Astrocyte (in vitro differentiated cells and primary cell): ENCODE measurements at regions not wholly inside any gene's neighbourhood (a gene's known extent, or its start where the extent isn't known, plus 50 kb on each side); places are given as distances from the start of the nearest gene placed in this dataset.

Experiments used
- DNase-seq: peaks from one replicate; pipeline ENCODE4 v3.0.0-alpha.2; 2010; ENCODE audit warnings: low read depth
- FAIRE-seq: peaks from 2 replicates; lab custom pipeline; 2011; peaks lifted over from hg19 to GRCh38; lab: Jason Lieb, UNC
- H2AFZ ChIP-seq: 2 replicates; pipeline ENCODE4 v1.6.0; 2012; ENCODE audit warnings: low read depth, low read length, inconsistent platforms
- H3K27ac ChIP-seq: 2 replicates; pipeline ENCODE4 v1.5.1; 2011; ENCODE audit warnings: low read depth, low read length, inconsistent platforms
- H3K27me3 ChIP-seq: 2 replicates; pipeline ENCODE4 v1.6.0; 2011; ENCODE audit warnings: low read length, inconsistent platforms; ENCODE audit not compliant: insufficient read depth
- H3K36me3 ChIP-seq: 2 replicates; pipeline ENCODE4 v1.5.1; 2011; ENCODE audit warnings: low read length, inconsistent platforms; ENCODE audit not compliant: insufficient read depth
- H3K4me1 ChIP-seq: 2 replicates; pipeline ENCODE4 v1.5.1; 2011; ENCODE audit warnings: low read length, inconsistent platforms; ENCODE audit not compliant: insufficient read depth
- H3K4me2 ChIP-seq: 2 replicates; pipeline ENCODE4 v1.6.0; 2012; ENCODE audit warnings: low read length, inconsistent platforms
- H3K4me3 ChIP-seq: 2 replicates; pipeline ENCODE4 v1.5.1; 2011; ENCODE audit warnings: low read depth, mild to moderate bottlenecking, low read length, inconsistent platforms; ENCODE audit not compliant: insufficient read depth
- H3K79me2 ChIP-seq: 2 replicates; pipeline ENCODE4 v1.6.0; 2012; ENCODE audit warnings: mild to moderate bottlenecking, low read length, inconsistent platforms; ENCODE audit not compliant: insufficient read depth
- H3K9ac ChIP-seq: 2 replicates; pipeline ENCODE4 v1.6.0; 2012; ENCODE audit warnings: mild to moderate bottlenecking, low read length, inconsistent platforms
- H3K9me3 ChIP-seq: 2 replicates; pipeline ENCODE4 v1.5.1; 2012; ENCODE audit warnings: low read depth, mild to moderate bottlenecking, low read length, inconsistent platforms; ENCODE audit not compliant: insufficient read depth
- H4K20me1 ChIP-seq: 2 replicates; pipeline ENCODE4 v1.6.0; 2012; ENCODE audit warnings: low read length, inconsistent platforms; ENCODE audit not compliant: insufficient read depth
- H3K27ac Mint-ChIP-seq: one replicate; pipeline ENCODE4 v1.8.0; 2021; ENCODE audit warnings: mild to moderate bottlenecking, mixed read lengths; ENCODE audit not compliant: unreplicated experiment
- H3K27me3 Mint-ChIP-seq: one replicate; pipeline ENCODE4 v1.8.0; 2021; ENCODE audit warnings: low read depth, mixed read lengths; ENCODE audit not compliant: unreplicated experiment
- H3K36me3 Mint-ChIP-seq: one replicate; pipeline ENCODE4 v1.8.0; 2021; ENCODE audit warnings: low read depth, mixed read lengths; ENCODE audit not compliant: unreplicated experiment
- H3K4me1 Mint-ChIP-seq: one replicate; pipeline ENCODE4 v1.8.0; 2021; ENCODE audit warnings: low read depth, mixed read lengths; ENCODE audit not compliant: unreplicated experiment
- H3K4me3 Mint-ChIP-seq: one replicate; pipeline ENCODE4 v1.8.0; 2021; ENCODE audit warnings: mild to moderate bottlenecking, moderate library complexity, mixed read lengths; ENCODE audit not compliant: unreplicated experiment
- H3K9me3 Mint-ChIP-seq: one replicate; pipeline ENCODE4 v1.8.0; 2021; ENCODE audit warnings: mild to moderate bottlenecking, mixed read lengths; ENCODE audit not compliant: unreplicated experiment
- EZH2 ChIP-seq: IDR thresholded peaks from 2 replicates; pipeline ENCODE4 v1.6.1; 2012; ENCODE audit warnings: mild to moderate bottlenecking, low read length, inconsistent platforms; ENCODE audit not compliant: insufficient read depth
- TF ChIP-seq, protein P1 (sequence below): IDR thresholded peaks from 2 replicates; pipeline ENCODE4 v1.5.1; 2011; ENCODE audit warnings: low read depth, mild to moderate bottlenecking, inconsistent platforms, low read length, moderate library complexity; ENCODE audit not compliant: insufficient read depth

GRCh38 chr18:78737006-78737915 lies 242.4 kb upstream of the SALL3 start:
- no peaks in the 10 kb centered on the region for H3K4me1 ChIP-seq
- H3K79me2 ChIP-seq = no peaks in the 10 kb centered on the region
- no peak overlapping the region for H3K27ac ChIP-seq
- Mint-ChIP-seq H3K27me3 (peaks cover 7% of the 10 kb centered on the region), H3K36me3 (no peaks in the 10 kb centered on the region), H3K9me3 (peaks cover 25% of the 10 kb centered on the region), H3K4me1 (no peaks in the 10 kb centered on the region), H3K4me3 (no peak overlapping the region), H3K27ac (no peak overlapping the region)
- no peaks in the 10 kb centered on the region for H3K27me3 ChIP-seq
- H2AFZ ChIP-seq = no peak overlapping the region
- no peaks in the 10 kb centered on the region for H3K36me3 ChIP-seq
- H3K9me3 ChIP-seq = peaks cover 11% of the 10 kb centered on the region
- no peak overlapping the region for H3K4me3 ChIP-seq
- no peak overlapping the region for H3K4me2 ChIP-seq
- no peak for DNase-seq
- no peak for FAIRE-seq
- H3K9ac ChIP-seq = no peak overlapping the region
- TF ChIP-seq EZH2 = no peak
- no peaks in the 10 kb centered on the region for H4K20me1 ChIP-seq

DNA sequence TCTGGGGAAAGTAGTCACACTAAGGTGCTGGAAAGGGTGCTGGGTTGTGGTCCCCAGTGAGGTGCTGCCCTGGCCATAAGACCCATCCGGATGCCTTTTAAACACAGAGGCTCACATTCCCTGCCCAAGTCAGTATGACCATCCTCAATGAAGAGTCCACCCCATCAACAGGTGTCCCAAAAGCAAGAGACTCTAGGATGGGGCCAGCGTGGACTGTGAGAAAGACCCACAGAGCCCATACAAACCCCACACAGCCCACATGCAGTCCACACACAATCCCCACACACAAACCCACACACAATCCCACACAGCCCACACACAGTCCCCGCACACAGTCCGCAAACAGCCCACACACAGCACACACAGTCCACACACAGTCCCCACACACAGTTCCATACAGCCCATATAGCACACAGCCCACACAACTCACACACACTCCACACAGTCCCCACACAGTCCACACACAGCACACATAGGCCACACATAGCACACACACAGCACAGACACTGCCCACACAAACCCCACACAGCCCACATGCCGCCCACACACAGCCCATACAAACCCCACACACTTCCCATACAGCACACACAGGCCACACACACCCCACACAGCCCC lies 241.4 kb upstream of the SALL3 start:
- Histone ChIP-seq H3K27me3 (no peaks in the 10 kb centered on the region), H3K4me3 (no peak overlapping the region), H2AFZ (no peak overlapping the region), H3K27ac (no peak overlapping the region), H3K79me2 (no peaks in the 10 kb centered on the region), H3K9me3 (peaks cover 9% of the 10 kb centered on the region), H4K20me1 (no peaks in the 10 kb centered on the region), H3K36me3 (no peaks in the 10 kb centered on the region), H3K4me1 (no peaks in the 10 kb centered on the region), H3K9ac (no peak overlapping the region), H3K4me2 (no peak overlapping the region)
- no peak overlapping the region for H3K27ac Mint-ChIP-seq
- DNase-seq (no peak), FAIRE-seq (no peak)
- H3K4me3 Mint-ChIP-seq = no peak overlapping the region
- no peaks in the 10 kb centered on the region for H3K4me1 Mint-ChIP-seq
- TF ChIP-seq EZH2 = no peak
- TF ChIP-seq, protein P1, sequence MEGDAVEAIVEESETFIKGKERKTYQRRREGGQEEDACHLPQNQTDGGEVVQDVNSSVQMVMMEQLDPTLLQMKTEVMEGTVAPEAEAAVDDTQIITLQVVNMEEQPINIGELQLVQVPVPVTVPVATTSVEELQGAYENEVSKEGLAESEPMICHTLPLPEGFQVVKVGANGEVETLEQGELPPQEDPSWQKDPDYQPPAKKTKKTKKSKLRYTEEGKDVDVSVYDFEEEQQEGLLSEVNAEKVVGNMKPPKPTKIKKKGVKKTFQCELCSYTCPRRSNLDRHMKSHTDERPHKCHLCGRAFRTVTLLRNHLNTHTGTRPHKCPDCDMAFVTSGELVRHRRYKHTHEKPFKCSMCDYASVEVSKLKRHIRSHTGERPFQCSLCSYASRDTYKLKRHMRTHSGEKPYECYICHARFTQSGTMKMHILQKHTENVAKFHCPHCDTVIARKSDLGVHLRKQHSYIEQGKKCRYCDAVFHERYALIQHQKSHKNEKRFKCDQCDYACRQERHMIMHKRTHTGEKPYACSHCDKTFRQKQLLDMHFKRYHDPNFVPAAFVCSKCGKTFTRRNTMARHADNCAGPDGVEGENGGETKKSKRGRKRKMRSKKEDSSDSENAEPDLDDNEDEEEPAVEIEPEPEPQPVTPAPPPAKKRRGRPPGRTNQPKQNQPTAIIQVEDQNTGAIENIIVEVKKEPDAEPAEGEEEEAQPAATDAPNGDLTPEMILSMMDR = no peak
- H3K9me3 Mint-ChIP-seq = peaks cover 32% of the 10 kb centered on the region
- H3K36me3 Mint-ChIP-seq = no peaks in the 10 kb centered on the region
- H3K27me3 Mint-ChIP-seq = peaks cover 7% of the 10 kb centered on the region

DNA sequence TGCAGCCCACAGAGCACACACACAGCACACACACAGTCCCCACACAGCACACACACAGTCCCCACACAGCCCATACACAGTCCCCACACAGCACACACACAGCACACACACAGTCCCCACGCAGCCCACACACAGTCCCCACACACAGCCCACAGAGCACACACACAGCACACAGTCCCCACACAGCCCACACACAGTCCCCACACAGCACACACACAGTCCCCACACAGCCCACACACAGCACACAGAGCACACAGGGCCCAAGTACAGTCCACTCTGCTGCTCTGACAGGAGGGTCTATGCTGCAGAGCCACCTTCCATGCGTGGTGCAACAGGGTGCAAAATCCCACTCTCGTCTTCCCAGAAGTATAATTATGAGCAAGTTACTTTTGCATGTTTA lies 240.5 kb upstream of the SALL3 start:
- no peaks in the 10 kb centered on the region for H3K36me3 Mint-ChIP-seq
- DNase-seq (no peak), FAIRE-seq (no peak)
- Histone ChIP-seq H3K27ac (no peak overlapping the region), H4K20me1 (no peaks in the 10 kb centered on the region), H3K9ac (no peak overlapping the region), H3K4me2 (no peak overlapping the region), H3K4me1 (no peaks in the 10 kb centered on the region), H3K4me3 (no peak overlapping the region), H2AFZ (no peak overlapping the region), H3K9me3 (peaks cover 4% of the 10 kb centered on the region), H3K36me3 (no peaks in the 10 kb centered on the region), H3K79me2 (no peaks in the 10 kb centered on the region), H3K27me3 (no peaks in the 10 kb centered on the region)
- H3K4me1 Mint-ChIP-seq = no peaks in the 10 kb centered on the region
- H3K9me3 Mint-ChIP-seq = peaks cover 31% of the 10 kb centered on the region
- H3K4me3 Mint-ChIP-seq = no peak overlapping the region
- no peak for TF ChIP-seq EZH2
- TF ChIP-seq, protein P1 = no peak
- peaks cover 7% of the 10 kb centered on the region for H3K27me3 Mint-ChIP-seq
- H3K27ac Mint-ChIP-seq = no peak overlapping the region
